Femur (tissue), 1 donor: ENCODE measurements at regions not wholly inside any gene's neighbourhood (a gene's known extent, or its start where the extent isn't known, plus 50 kb on each side); places are given as distances from the start of the nearest gene placed in this dataset.
A peak's percentile ranks its signal among the peaks of the same experiment; 100 is the strongest.

Experiments used
- DNase-seq: peaks from one replicate; pipeline ENCODE4 v3.0.0-alpha.2; 2017

DNA sequence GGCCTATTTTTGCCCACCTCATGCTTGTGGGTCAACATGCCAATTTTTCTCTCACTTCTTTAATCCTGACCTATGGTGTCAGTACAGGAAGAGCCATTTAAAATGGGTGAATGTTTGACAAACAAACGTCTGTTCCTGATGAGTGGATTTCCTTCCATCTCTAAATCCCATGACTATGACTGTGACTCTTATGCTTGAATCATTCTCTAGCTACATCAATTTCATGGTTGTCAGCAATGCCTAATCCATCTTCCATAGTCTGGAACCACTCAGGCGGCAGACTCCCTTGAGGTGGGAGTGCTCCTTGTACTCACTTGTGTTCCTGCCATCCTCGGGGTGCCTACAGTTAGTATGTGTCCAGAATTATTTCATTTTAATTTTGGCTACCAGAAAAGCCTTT lies 194.9 kb upstream of the RPS6KA3 start:
- no peak for DNase-seq

DNA sequence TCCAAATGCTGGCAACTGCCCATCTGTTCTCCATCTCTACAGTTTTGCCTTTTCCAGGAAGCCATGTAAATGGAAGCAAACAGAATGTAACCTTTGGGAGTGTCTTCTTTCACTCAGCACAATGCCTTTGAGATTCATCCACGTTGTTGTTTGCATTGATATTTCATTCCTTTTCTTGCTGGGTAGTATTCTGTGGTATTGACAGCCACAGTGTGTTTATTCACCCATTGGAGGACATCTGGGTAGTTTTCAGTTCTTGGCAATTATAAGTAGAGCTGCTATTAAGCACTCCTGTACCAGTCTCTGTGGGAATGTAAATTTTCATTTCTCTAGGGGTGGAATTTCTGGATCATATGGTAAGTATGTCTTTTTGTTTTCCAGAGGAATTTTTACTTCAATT lies 194.3 kb upstream of the RPS6KA3 start:
- DNase-seq, result no peak

DNA sequence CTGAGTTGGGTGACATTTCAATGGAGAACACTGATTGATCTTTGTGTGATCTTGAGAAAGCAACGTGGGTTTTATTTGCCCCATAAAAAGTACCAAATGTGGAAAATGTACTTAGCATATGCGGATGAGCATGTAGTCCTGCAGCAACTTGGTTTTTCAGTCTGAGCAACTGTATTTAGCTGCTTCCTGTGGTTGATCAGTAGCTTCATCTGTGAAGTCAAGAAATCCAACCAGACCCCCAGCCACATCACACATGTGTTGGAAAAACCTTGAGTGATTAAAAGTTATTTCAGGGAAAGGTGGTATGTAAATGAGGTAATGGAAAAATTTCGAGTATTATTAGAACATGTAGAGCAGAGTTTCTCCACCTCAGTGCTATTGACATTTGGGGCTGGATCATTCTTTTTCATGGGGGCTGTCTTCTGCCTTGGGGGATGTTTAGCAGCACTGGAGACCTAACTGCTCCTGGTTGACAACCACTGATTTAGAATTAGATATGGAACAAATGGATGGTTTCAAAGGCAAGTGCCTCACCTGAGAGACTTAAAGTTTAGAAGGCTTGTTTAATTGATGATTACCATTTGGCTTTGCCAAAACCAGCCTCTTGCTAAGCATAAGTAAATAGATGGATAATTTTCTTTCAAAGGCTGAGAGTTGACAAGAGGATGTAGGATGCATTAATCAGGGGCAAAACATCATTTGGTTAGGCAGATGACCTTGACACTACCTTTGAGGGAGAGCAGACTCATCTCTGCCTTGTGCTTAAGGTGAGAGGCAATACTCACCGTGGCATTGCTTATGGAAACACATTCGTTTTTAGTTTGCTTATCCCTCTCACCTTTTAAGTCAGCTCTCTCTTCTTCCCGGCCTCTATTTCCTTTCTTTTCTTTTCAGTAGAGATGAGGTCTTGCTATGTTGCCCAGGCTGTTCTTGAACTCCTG lies 193.0 kb upstream of the RPS6KA3 start:
- no peak for DNase-seq

DNA sequence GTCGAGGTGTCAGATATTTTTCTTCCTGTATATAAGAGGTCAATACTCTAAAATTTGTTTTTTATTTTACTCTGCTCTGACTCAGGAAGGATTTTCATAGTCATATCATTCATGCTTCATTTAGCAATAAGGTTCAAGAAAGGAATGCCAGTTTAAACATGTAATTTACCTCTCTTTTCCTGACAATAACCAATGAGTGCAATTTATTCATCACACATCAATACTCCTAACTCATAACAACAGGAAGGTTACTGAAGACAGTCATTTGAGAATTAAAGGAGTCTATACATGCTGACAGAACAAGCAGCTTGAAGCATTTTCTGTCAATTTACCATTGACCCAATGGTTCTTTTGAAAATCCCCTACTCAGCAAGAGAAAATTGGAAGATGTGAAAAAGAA lies 190.3 kb upstream of the RPS6KA3 start:
- no peak for DNase-seq

DNA sequence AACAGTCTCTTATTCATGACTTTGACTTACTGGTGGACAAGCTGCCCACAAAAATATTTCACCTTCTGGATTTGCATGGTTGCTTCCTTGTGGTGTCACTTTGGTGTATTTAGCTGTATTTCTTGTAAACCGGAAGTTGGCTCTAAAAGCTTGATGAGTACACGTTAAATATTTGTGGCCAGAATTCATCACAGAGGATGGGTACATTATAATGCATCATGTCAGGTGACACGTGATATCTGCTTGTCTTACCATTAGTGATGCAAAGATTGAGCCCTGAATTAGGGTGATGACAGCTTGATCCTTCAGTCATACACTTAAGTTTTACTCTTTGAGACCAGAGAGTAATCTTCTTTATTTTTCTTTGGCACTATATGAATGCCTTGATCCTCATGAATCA lies 188.3 kb upstream of the RPS6KA3 start:
- DNase-seq, result no peak

DNA sequence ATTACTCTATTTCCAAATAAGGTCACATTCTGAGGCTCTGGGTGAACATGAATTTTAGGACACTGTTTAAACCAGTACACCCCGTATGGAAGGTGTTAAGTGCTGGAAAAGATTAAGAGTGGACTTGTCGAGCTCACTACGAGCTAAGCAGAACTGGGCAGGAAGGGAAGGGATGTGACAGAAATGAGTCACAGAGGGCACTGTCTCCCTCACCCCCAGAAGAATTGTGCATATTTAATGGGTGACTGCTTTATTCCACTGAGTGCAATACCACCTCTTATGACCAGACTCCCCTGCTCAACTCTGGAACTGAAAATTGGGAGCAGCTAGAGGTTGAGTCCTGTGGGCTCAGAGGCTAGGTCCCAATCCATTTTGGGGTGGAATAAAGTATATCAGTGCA lies 187.4 kb upstream of the RPS6KA3 start:
- no peak for DNase-seq

DNA sequence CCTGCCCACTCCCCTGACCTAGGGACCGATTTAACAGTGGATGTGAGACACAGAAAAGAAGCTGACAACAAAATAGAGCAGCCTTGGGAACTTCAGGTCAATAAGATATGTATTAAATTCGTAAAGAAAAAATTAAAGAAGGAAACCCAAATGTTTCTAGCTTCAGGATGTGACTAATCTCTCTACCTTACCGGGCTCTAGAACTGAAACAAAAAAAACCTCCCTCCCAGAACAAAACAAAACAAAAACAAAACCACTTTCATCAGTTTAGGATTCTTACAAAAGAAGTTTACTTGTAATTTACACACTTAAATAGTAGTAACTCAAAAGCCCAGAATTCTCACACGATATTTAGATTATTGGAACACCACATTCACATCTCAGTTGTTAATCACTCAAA lies 185.8 kb upstream of the RPS6KA3 start:
- DNase-seq, result no peak

DNA sequence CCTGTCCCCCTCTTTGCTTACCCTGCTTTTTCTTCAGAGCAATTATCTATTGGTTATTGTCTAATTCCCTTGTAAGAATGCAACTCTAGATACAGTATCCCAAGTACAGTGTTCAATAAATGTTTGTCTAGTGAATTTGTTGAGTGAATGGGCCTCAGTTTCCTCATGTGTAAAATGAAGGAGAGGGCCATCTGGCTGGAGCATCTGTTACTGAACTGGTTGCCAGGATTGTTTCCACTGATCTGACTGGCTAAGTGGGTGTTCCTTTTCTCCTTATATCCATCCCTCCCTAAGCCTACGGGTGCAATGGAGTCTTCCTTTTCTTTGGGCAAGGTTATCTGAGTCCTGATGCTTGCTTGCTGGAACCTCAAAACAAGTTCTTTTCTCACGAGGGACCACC lies 185.2 kb upstream of the RPS6KA3 start:
- no peak for DNase-seq

DNA sequence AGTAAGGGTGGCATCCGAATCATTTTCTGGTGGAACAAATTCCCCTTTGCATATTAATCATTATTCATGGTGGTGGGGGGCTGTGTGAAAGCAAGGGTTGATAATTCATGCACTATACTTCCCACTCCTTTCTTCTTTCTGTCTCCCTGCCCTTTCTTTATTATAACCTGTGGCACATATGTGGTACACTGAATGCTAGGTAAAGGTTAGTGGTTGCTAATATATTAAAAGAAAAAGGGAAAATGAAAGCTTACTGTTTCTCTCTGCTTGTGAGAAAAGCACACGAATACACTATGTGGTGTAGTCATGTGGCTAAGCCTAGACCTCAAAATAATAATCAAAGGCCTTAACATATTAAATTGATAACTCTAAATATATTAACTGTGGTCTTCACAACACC lies 178.4 kb upstream of the RPS6KA3 start:
- no peak for DNase-seq

DNA sequence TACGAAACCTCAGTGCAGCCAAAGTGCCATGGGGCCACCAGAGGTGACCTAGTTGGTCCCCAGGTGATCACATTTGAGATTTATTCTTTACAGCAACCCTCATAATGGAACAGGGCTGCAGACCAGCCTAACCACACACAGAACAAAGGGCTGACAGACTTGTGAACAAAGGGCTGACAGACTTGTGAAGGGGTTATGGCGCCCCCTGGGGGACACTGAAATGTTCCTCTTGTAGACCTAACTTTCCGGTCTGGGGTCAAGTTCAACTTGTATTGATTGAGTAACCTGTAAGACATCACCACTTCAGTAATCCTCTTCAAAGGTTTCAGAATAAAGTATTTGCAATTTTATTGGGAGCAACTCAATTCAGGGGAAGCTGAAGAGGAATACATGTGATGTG lies 175.9 kb upstream of the RPS6KA3 start:
- DNase-seq, result peak; percentile 76

DNA sequence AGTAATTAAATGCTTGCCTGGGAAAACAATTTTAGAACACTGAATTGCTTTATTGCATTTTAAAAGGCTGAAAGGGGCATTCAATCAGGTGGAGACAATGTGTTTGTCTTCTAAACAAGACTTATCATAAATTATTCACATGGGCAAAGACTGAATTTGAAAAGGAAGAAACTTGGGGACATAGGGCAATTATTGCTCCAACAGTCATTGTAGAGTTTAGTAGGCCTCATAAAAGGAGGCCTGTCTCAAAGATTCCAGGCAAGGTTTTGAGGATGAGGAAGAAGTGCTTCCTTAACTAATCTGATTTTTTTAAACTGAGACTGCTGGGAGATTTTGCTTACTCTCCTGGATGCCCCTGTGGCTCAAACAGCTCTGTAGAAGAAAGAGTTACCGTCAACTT lies 174.4 kb upstream of the RPS6KA3 start:
- DNase-seq, result no peak

DNA sequence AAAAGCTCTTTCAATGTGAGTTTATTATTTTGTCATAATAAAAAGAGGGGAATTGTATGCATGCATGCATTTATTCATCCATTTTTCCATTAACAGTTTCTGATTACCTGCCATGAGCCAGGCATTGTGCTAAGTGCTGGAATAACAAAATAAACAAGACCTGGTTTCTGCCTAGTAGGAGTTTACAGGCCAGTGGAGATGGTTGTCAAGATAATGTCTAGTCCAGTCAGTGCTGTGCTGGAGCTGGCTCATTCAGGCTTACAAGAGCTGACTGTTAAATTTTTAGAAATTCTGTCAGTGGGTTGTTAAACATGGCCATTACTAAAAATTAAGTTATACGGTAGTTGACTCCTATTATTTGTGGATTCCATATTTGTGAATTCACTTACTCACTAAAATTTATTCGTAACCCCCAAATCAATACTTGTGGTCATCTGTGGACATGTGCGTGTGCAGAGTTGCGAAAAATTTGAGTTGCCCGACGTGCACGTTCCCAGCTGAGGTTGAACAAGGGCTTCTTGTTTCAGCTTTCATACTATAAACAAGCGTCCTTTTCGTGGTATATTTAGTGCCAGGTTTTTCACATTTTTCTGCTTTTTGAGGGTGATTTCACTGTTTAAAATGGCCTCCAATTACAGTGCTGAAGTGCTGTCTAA lies 172.3 kb upstream of the RPS6KA3 start:
- no peak for DNase-seq

DNA sequence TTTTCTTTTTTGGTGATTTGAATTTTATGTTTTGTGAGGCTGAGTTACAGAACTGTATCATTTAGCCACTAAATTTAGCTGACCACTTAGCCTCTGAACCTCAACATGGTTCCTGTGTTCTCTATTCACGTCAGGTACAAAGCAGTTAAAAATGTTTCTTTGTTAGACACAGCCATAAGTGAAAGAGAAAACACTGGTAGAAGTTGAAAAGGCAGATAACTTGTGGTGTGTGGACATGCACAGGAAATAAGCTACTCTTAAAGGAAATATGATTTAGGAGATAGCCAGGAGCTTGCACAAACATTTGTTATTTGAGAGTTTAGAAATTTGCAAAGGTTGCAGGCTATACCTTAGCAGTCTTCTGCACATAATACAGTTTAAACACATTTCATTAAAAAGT lies 171.0 kb upstream of the RPS6KA3 start:
- DNase-seq, result no peak

DNA sequence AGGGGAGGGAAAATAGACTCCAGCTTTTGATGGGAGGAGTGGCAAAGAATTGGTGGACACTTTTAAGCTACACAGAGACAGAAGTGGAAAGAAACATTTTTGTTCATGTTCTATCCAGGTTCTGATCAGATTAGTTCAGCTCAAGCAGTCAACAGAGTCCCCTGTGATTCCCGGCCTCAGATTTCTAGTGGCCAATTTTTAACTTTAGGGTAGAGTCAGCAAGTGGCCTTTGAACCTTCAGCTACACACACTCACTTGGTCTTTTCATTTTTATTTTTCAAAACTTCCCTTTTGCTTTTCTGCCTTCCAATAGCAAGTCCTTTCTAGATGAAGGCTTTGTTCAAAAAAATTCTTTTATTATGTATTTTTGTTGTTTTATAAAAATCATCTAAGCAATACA lies 169.2 kb upstream of the RPS6KA3 start:
- DNase-seq, result no peak

DNA sequence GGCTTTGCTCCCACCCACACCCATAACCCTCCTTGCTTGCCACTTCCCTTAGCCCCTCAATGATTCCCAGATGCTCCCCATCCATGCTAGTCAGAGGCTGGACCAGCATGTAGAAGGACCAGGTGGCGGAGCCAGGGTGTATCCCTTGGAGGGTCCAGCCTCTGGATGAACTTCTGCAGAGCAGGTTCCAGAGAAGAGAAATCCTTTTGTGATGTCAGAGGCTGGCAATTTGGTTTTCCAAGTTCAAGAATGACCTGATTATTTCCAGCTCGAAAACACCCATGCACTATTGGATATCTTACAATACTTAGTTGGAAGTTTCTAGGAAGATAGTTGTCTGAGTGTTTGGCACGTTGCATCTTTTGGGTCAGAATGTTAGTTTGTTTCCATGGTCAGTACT lies 168.3 kb upstream of the RPS6KA3 start:
- DNase-seq, result peak; percentile 63

DNA sequence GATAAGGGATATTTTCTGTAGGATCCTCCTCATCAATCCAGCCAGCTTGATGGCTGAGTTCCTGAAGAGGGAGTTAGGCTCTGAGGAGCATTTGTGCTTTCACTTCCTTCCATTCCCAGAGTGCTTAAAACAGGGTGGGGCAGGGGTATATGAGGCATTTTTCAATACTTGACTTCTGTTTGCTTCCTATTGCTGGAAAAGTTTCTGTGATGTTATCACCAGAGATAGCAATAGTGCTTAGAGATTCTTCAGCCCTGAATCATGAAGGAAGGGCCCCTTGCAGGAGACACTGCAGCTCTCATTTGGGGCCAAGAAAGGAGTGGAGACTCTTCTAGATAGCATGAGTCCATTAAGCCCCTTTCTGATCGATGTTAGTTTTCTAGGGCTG lies 166.7 kb upstream of the RPS6KA3 start:
- no peak for DNase-seq

DNA sequence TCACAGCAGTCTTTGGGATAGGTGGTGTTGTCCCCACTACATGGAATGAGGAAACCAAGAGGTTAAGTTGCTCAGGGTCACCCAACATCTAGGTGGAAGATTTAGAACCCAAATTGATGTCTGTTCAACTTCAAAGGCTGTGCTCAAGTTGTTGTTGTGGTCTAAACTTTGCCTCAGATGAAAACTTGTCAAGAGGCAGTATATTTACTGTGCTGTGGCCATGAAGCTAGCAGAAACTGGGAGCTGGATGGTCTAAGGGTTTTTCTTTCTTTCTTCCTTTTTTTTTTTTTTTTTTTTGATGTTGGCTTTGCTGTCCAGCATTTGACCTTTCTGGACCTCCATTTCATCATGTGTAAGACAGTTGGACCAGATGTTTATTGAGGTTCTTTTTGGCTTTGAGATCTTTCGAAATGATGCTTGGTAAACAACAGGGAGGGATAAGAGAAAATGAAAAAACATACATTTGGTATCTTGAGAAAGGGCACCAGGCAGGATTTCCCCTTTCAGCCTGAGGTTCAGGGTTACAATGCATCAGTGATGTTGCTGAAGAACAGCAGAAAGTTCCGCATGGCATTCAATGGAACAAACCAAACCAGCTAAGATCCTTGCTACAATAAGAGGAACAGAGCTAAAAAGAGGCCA lies 166.2 kb upstream of the RPS6KA3 start:
- no peak for DNase-seq

DNA sequence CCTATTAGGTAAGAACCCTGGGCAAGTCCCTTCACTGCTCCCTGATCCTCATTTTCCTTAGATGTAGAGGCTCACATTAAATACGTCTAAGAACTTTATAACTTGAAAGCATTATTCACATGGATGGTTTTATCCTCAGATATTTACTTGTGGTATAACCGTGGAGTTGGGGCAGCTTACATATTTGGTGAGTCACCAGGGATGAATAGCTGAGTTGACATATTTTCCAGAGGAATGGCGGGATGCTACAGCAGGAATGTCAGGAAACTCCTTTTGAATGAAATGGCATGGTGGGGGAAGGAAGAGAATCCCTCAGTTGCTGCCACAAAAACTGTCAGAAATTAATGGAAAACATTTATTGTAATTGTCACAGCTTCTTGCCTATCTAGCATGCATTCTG lies 165.3 kb upstream of the RPS6KA3 start:
- DNase-seq, result no peak

DNA sequence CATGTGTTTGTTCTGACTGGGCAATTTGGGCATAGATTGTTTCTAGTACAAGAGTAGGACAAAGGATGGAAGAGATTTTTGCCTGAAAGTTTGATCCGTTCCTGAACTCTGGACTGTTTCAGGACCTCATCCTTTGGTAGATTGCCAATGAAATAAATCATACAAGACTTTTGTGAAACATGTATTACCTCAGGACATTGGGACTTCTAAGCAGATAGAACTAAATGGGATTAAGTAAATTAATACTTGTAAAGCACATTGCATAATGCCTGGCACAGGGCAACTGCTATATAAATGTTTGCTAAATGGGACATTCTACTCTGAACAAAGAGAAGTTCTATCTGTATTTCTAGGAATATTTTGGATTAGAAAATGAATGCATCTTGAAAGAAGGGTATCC lies 164.8 kb upstream of the RPS6KA3 start:
- no peak for DNase-seq

DNA sequence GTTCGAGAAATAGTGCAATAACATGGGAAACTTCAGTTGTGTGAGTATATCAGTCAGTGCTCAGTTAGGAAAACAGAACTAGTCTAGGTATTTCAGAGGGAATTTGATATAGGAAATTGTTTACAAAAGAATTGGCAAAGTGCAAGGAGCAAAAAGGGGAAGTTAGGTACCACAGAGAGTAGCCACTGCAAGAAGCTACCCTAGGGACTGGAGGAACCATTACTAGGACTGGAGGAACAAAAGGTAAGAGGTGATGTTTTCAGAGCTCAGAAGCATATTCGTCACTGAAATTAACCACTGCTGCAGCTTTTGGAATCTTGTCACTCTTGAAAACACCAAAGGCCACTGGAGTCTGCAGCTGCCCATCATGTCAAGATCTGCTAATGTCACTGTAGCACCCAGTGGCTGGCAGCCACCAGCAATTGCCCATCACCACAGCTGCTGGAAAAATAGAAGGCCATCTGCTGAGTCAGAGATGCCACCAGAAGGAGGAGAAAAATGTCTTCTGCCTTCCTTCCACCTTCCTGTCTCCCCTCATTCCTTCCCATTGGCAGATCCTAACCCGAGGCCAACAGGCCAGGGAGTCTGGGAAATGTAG lies 160.6 kb upstream of the RPS6KA3 start:
- DNase-seq, result no peak

DNA sequence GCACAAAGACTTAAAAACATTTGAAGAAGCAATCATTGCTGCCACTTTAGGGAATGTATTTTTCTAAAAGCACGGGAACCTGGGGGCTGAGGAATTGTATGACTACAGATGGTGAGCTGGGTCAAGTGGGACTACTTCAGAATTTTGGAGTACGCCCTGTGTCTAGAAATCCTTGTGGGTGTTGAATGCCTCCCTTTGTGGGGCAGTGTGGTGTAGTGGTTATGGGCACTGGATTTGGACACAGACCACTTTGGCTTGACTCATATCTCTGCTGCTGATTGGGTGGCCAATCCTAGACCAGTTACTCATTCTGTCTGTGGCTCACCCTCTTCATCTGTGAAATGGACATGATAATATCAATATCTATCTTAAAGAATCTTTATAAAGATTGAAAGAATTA lies 155.0 kb upstream of the RPS6KA3 start:
- DNase-seq, result no peak

DNA sequence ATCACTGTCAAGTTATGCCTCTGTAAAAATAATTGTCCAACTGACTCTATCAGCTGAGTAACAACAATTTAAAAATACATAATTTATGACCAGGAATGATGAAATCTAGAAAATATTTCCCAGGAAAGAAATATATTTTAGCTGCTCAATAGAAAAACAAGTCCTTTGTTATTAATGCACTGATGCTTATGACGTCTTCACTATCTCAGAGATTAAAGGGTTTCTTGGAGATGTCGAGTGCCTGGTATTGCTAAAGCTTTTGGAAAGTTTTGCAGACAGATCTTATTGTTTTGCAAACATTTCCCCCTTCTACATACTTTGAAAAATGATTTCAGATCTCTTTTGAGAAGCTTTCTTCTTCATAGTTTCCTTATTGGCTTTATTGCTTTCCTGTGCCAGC lies 154.6 kb upstream of the RPS6KA3 start:
- DNase-seq, result no peak

DNA sequence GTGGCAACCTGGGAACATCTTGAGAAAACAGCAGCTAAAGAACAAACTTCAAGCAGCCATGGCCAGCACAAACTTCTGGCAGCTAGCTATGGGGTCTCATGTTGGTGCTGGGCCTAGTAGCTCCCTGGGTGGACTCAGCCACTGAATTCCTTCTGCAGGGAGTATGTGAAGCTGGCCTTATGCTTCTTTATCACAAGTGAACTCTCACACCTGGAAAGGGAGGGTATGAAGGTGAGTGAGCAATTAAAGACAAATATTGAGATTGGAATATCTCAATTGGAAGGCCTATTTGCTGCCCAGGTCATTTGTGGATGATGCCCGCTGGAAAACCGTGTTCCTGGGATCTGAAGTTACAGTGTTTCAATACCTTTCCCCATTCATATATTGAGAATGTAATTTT lies 153.3 kb upstream of the RPS6KA3 start:
- DNase-seq, result no peak
